Right cardiac atrium (tissue), 5 donors: ENCODE measurements at regions not wholly inside any gene's neighbourhood (a gene's known extent, or its start where the extent isn't known, plus 50 kb on each side); places are given as distances from the start of the nearest gene placed in this dataset.

Experiments
- ATAC-seq, 2 donors: fragments of 200-7000 bp; cut with Tn5 transposase; one replicate each; pipeline versions ENCODE4 v1.8.0 to v1.9.1; 2020; ENCODE audit warnings: moderate library complexity in 2 of 2, mild to moderate bottlenecking in 1 of 2
- DNase-seq, 3 donors: peaks; one replicate each; pipeline ENCODE4 v3.0.0-alpha.2; 2020
- H3K27ac ChIP-seq: one replicate; pipeline ENCODE4 v1.5.1; 2013; ENCODE audit warnings: mild to moderate bottlenecking, low read length, control low read depth, moderate library complexity
- H3K27me3 ChIP-seq: one replicate; pipeline ENCODE4 v1.6.1; 2013; ENCODE audit not compliant: control insufficient read depth, insufficient read depth
- H3K4me1 ChIP-seq: one replicate; pipeline ENCODE4 v1.6.1; 2013; ENCODE audit warnings: low read length; ENCODE audit not compliant: control insufficient read depth, insufficient read depth
- H3K4me3 ChIP-seq: one replicate; pipeline ENCODE4 v1.5.1; 2013; ENCODE audit warnings: low read length, control low read depth
- H3K9me3 ChIP-seq: one replicate; pipeline ENCODE4 v1.6.1; 2013; ENCODE audit warnings: low read length; ENCODE audit not compliant: control insufficient read depth
- WGBS: extraction: QIAGEN DNeasy Blood & Tissue Kit; methylation state at CpG from one replicate; pipeline ENCODE4 v1.1.7; 2013; 5-methylcytosine and 5-hydroxymethylcytosine counted together
- intact Hi-C, 4 donors: fragments of 100-400 bp; cut with DNase I; formaldehyde crosslinking; loops; one replicate each; pipeline versions ENCODE4 v1.11.0 to v1.14.0; 2022 to 2023
- donor health status: healthy with polysubstance abuse.
- donor health status: DM: no; HTN: yes; CAD: no.
- donor health status: DM: no; HTN: no; CAD: no.
- donor health status: DM: no; HTN: yes; CAD: no; lungs with severe emphysema.
- donor health status: DM: yes; HTN: yes; CAD: no.

DNA sequence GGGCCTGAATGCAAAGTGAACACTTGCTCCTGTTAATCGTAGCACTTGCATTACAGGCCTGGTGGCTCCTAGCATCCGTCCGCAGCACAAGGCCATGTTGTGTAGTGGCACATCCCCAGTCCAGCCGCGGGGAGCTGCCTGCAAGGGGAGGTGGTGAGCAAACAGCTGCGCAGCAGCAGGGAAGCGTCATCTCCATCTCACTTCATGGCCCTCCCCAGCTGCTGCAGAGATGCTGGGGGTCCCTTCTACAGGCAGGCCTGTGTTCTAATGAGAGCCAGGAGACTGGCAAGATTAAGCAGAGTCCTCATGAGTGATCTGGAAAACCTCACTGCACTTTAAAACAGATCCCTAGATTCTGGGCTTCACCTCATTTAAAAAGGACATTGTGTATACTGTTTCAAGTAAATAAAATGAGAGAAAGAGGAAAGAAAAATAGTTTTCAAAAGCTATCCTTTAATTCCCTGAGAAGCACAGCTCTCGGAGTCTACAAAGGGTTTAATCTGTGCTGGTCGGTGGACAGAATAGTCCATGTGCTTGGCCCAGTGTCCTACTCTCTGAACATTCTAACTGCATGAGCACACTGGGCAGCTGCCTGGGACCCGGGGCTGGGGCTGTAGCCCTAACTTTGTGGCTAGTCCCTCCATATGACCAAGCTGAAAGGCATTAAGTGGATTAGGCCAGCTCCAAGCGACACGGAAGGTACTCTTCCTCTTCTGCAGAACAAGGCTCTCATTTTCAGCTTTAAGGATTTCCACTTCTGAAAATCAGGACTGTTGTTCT, 125.8 kb downstream of the LY86 start:
- intact Hi-C loops, result no loop called here
- DNase-seq, result peak in 2 of 3 donors; percentile 51 to 56
- ATAC-seq, result no peak
- Histone ChIP-seq H3K4me3 (no peak overlapping the region), H3K4me1 (peaks cover 10% of the 10 kb centered on the region), H3K27me3 (no peaks in the 10 kb centered on the region), H3K27ac (no peak overlapping the region), H3K9me3 (no peaks in the 10 kb centered on the region)
- 67% methylated on average over 12 of the region's 12 CpGs for WGBS

DNA sequence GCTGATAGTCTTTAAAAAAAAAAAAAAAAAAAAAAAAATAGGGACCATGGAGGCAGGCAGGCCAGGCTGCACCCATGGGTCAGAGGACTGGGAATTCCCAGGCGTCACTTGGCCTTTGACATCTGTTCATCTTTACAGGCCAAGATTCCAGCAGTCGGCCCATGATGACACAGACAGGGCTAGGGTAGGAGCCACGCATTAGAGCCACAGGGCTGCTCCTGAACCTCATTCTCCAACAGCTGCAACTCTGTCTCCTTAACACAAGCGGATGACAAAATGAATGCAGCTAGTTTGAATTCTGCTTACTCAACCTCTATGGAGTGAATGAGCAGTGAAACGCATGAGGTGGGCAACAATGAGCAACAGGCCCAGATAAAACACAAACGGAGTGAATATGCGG, 126.4 kb downstream of the LY86 start:
- Histone ChIP-seq H3K27ac (no peak overlapping the region), H3K4me1 (peaks cover 10% of the 10 kb centered on the region), H3K4me3 (no peak overlapping the region), H3K27me3 (no peaks in the 10 kb centered on the region), H3K9me3 (no peaks in the 10 kb centered on the region)
- DNase-seq, result no peak
- WGBS, result 86% methylated on average over 7 of the region's 7 CpGs
- ATAC-seq, result no peak
- intact Hi-C loops, result no loop called here

DNA sequence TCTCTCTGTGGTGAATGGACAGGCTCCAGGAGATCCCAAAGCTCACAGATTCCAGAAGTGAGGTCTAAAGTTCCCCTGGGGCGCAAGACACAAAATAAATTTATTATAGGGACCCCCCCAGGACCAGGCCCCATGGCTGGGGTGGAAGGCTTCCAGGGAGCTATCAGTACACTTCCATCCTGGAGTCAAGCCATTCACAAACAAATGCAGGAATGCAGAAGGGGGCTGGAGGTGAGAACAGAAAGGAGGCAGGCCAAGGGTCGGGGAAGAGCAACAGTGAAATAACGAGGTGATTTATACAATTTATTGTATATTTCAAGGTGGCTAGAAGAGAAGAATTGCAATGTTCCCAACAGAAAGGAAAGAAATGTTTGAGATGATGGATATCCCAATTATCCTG, 126.9 kb downstream of the LY86 start:
- no peaks in the 10 kb centered on the region for H3K27me3 ChIP-seq
- 66% methylated on average over 3 of the region's 3 CpGs for WGBS
- no peak for ATAC-seq
- H3K27ac ChIP-seq, result no peak overlapping the region
- DNase-seq, result no peak
- H3K4me1 ChIP-seq, result peaks cover 10% of the 10 kb centered on the region
- H3K4me3 ChIP-seq, result no peak overlapping the region
- intact Hi-C loops, result no loop called here
- no peaks in the 10 kb centered on the region for H3K9me3 ChIP-seq

DNA sequence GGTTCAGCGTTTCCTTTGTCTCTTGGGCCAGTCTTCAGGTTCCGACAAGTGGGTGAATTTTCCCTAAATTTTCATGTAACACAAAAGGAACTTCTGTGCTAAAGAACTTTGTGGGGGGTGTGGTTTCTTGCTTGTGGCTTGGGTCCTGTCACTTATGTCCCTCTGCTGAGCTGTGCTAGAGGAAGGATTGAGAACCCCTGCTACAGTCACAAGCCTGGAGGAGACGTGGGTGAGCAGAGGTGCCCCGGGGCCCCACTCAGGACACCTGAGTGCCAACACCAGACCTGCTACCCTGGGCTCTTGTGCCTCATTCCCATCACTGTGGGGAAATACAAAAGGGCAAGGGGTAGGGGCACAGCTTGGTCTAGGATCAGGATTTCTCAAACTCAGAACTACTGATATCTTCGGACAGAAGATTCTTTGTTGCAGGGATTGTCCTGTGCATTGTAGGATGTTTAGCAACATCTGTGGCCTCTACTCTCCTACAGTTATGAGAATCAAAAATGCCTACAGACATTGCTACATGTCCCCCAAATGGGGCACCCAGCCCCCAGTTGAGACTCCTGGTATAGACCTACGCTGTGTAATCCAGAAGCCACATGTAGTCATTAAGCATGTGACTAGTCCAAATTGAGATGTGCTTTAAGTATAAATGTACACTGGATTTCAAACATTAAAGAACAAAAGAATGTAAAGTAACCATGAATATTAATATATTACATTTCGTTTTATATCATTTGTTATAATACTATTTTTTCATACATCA, 128.7 kb downstream of the LY86 start:
- Histone ChIP-seq H3K27ac (no peak overlapping the region), H3K27me3 (no peaks in the 10 kb centered on the region), H3K9me3 (no peaks in the 10 kb centered on the region), H3K4me3 (no peak overlapping the region), H3K4me1 (peaks cover 10% of the 10 kb centered on the region)
- 83% methylated on average over 7 of the region's 7 CpGs for WGBS
- ATAC-seq (no peak), DNase-seq (no peak)
- intact Hi-C loops, result no loop called here

DNA sequence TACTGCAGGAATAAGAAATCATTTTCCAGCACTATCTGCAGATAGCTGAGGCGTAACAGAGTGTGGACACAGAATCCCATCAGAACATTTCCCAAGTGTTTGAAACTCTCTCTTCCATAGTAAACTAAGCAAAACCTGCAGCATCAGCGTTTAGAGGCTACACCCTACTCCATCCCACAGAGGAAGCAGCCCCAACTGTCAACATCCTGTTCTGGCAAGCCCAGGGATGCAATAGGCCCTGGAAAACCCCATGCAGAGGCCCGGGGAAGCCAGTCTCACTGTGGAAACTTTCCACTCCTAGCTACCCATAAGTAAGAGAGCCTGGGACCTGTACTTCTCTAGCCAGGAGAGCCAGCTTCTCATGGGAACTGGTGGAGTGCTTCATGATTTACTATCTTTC, 129.4 kb downstream of the LY86 start:
- 54% methylated on average over 3 of the region's 3 CpGs for WGBS
- DNase-seq, result peak; percentile 56 to 66 (median 62)
- peak overlapping the region; percentile 42 for H3K27ac ChIP-seq

GRCh38 chr6:6721606-6722005, 133.1 kb downstream of the LY86 start:
- DNase-seq, result no peak
- no peaks in the 10 kb centered on the region for H3K27me3 ChIP-seq
- H3K4me3 ChIP-seq, result no peak overlapping the region
- no peak overlapping the region for H3K27ac ChIP-seq
- peaks cover 12% of the 10 kb centered on the region for H3K4me1 ChIP-seq
- intact Hi-C loops, result loop anchor here in 3 of 4 donors (5.0 to 10.0 kb wide), 3 partner anchors 34 to 523 kb away; no protein-coding TSS in a partner anchor
- ATAC-seq, result no peak
- WGBS, result 83% methylated on average over 2 of the region's 2 CpGs
- no peaks in the 10 kb centered on the region for H3K9me3 ChIP-seq

More for the DNA sequence above, 129.4 kb downstream of the LY86 start:
- Histone ChIP-seq H3K27me3 (no peaks in the 10 kb centered on the region), H3K4me3 (no peak overlapping the region), H3K4me1 (peaks cover 6% of the 10 kb centered on the region), H3K9me3 (no peaks in the 10 kb centered on the region)
- ATAC-seq, result peak; percentile 81 to 95
- intact Hi-C loops, result no loop called here

DNA sequence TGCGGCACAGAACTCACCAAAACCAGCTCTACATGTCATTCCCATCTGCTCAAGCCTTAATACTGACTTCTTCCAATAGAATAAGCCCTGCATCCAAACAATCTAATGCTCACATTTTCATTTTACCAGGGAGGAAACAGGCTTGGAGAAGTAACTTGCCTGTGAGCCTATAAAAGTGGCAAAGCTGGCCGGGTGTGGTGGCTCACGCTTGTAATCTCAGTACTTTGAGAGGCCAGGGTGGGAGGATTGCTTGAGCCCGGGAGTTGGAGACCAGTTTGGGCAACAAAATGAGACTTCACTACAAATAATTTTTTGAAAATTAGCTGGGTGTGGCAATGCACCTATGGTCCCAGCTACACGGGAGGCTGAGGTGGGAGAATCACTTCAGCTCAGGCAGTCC, 133.7 kb downstream of the LY86 start:
- Histone ChIP-seq H3K27ac (no peak overlapping the region), H3K4me3 (no peak overlapping the region), H3K9me3 (no peaks in the 10 kb centered on the region), H3K4me1 (peaks cover 12% of the 10 kb centered on the region), H3K27me3 (no peaks in the 10 kb centered on the region)
- 92% methylated on average over 5 of the region's 5 CpGs for WGBS
- intact Hi-C loops, result loop anchor here in 3 of 4 donors (5.0 to 10.0 kb wide), 3 partner anchors 35 to 523 kb away; no protein-coding TSS in a partner anchor
- no peak for ATAC-seq
- no peak for DNase-seq

DNA sequence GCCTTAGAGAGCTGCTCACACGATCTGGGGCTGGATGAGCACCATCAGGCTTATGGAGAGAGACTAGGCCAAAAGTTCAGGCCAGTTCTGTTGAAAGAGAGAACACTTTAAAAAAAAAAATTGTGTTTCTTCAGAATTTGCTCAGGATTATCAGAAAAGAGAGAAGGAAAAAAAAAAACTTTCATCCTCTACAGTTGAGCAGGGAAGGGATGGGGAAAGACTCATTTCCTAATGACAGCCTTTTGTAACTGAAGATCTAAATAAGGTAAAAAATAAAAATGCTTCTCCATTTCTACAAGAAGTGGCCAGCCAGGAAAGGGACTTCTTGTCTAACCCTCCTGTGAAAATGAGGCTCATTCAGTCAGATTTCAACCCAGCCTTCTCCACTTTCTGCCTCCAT, 134.8 kb downstream of the LY86 start:
- Histone ChIP-seq H3K4me3 (no peak overlapping the region), H3K27ac (peak overlapping the region; percentile 89), H3K9me3 (no peaks in the 10 kb centered on the region), H3K27me3 (no peaks in the 10 kb centered on the region), H3K4me1 (peaks cover 12% of the 10 kb centered on the region)
- WGBS, result 39% methylated on average over 1 of the region's 1 CpG
- intact Hi-C loops, result loop anchor here in 3 of 4 donors (5.0 to 10.0 kb wide), 3 partner anchors 36 to 521 kb away; no protein-coding TSS in a partner anchor
- DNase-seq (no peak), ATAC-seq (no peak)

- WGBS, result 17% methylated on average over 16 of the region's 16 CpGs
Measured at GRCh38 chr6:6723921-6724538, 135.5 kb downstream of the LY86 start.

GRCh38 chr6:6724539-6725467, 136.3 kb downstream of the LY86 start:
- WGBS, result 24% methylated on average over 40 of the region's 40 CpGs

More at GRCh38 chr6:6723921-6724538, 135.5 kb downstream of the LY86 start:
- DNase-seq, result peak; percentile 61 to 79 (median 77)
- H3K4me1 ChIP-seq, result peaks cover 12% of the 10 kb centered on the region
- no peak overlapping the region for H3K4me3 ChIP-seq
- no peaks in the 10 kb centered on the region for H3K9me3 ChIP-seq
- peak overlapping the region; percentile 89 for H3K27ac ChIP-seq
- H3K27me3 ChIP-seq, result no peaks in the 10 kb centered on the region
- intact Hi-C loops, result loop anchor here in 3 of 4 donors (5.0 to 10.0 kb wide), 3 partner anchors 37 to 521 kb away; no protein-coding TSS in a partner anchor
- peak; percentile 77 to 90 for ATAC-seq

More at GRCh38 chr6:6724539-6725467, 136.3 kb downstream of the LY86 start:
- DNase-seq (peak; percentile 78 to 94 (median 84)), ATAC-seq (peak; percentile 88 to 90)
- Histone ChIP-seq H3K27me3 (no peaks in the 10 kb centered on the region), H3K4me3 (peak overlapping the region; percentile 26), H3K9me3 (no peaks in the 10 kb centered on the region), H3K27ac (peak overlapping the region; percentile 89), H3K4me1 (peaks cover 12% of the 10 kb centered on the region)
- intact Hi-C loops, result loop anchor here (5.0 to 10.0 kb wide), 5 partner anchors 38 to 520 kb away; partner anchors contain the start of gene RREB1 (in 1 of the 4)
